Endothelial cell of umbilical vein (primary cell): ENCODE measurements at regions not wholly inside any gene's neighbourhood (a gene's known extent, or its start where the extent isn't known, plus 50 kb on each side); places are given as distances from the start of the nearest gene placed in this dataset.

ENCODE experiments used
- BruUV-seq: library from RNA; stranded (reverse); fragments of 400-500 nt; replicated peaks from 2 replicates; lab custom pipeline; 2021; lab: Mats Ljungman, UMichigan
- CTCF ChIA-PET: fragments of 300-600, 350-600 bp; sonication (Branson Sonifier 250); formaldehyde crosslinking; loops from one replicate; lab custom pipeline; 2021; ENCODE audit warnings: antibody characterized with exemption, inconsistent platforms; lab: Charles Lee
- POLR2A ChIA-PET: fragments of 300-600, 350-600 bp; sonication (Branson Sonifier 250); formaldehyde crosslinking; loops from one replicate; lab custom pipeline; 2021; ENCODE audit warnings: antibody characterized with exemption, inconsistent platforms; lab: Charles Lee
- DNase-seq: peaks from one replicate; pipeline ENCODE4 v3.0.0-alpha.2; 2011; ENCODE audit warnings: low read depth, low spot score
- FAIRE-seq: peaks from 2 replicates; lab custom pipeline; 2011; peaks lifted over from hg19 to GRCh38; lab: Jason Lieb, UNC
- H2AFZ ChIP-seq: 2 replicates; pipeline ENCODE4 v1.6.0; 2012; ENCODE audit warnings: low read depth, low read length, control low read depth, inconsistent platforms
- H3K27ac ChIP-seq: 2 replicates; pipeline ENCODE4 v1.5.1; 2011; ENCODE audit warnings: low read depth, mild to moderate bottlenecking, control low read depth, low read length, moderate library complexity; ENCODE audit not compliant: insufficient read depth
- H3K27me3 ChIP-seq, 2 experiments: 2 replicates each; pipeline versions ENCODE4 v1.6.0 to v1.6.1; 2011; ENCODE audit warnings: low read length in 2 of 2, mixed read lengths in 1 of 2; ENCODE audit not compliant: control insufficient read depth in 2 of 2, insufficient read depth in 2 of 2
- H3K36me3 ChIP-seq, 2 experiments: 2 replicates in 1 of 2; 3 replicates in 1 of 2; pipeline ENCODE4 v1.5.1; 2011; ENCODE audit warnings: low read length in 2 of 2, mild to moderate bottlenecking in 1 of 2, moderate library complexity in 1 of 2; ENCODE audit not compliant: control insufficient read depth in 2 of 2, insufficient read depth in 2 of 2; ENCODE audit errors: extremely low read depth in 1 of 2
- H3K4me1 ChIP-seq: 3 replicates; pipeline ENCODE4 v1.5.1; 2011; ENCODE audit warnings: mild to moderate bottlenecking, low read length; ENCODE audit not compliant: control insufficient read depth, insufficient read depth; ENCODE audit errors: extremely low read depth
- H3K4me2 ChIP-seq: 2 replicates; pipeline ENCODE4 v1.6.1; 2011; ENCODE audit warnings: low read length, control low read depth, mixed read lengths; ENCODE audit not compliant: insufficient read depth
- H3K4me3 ChIP-seq, 3 experiments: fragments of 200-600 bp in 1 of 3; sonication (generic), shearing (Covaris generic) in 1 of 3; replicated peaks in 1 of 3; 2 replicates each; pipeline ENCODE4 v1.5.1; 2011 to 2016; ENCODE audit warnings: control low read depth in 3 of 3, low read length in 3 of 3, mild to moderate bottlenecking in 2 of 3, inconsistent platforms in 1 of 3, low read depth in 1 of 3, moderate library complexity in 1 of 3; ENCODE audit not compliant: insufficient read depth in 1 of 3
- H3K79me2 ChIP-seq: 2 replicates; pipeline ENCODE4 v1.6.0; 2012; ENCODE audit warnings: low read length, inconsistent platforms; ENCODE audit not compliant: control insufficient read depth, insufficient read depth
- H3K9ac ChIP-seq: replicated peaks from 2 replicates; pipeline ENCODE3; 2011; ENCODE audit warnings: low read length, control low read depth; ENCODE audit not compliant: insufficient read depth; ENCODE audit errors: extremely low read depth
- H3K9me1 ChIP-seq: replicated peaks from 3 replicates; pipeline ENCODE4 v1.6.0; 2011; ENCODE audit warnings: mild to moderate bottlenecking, low read length; ENCODE audit not compliant: control insufficient read depth, insufficient read depth; ENCODE audit errors: extremely low read depth
- H3K9me3 ChIP-seq: replicated peaks from 2 replicates; pipeline ENCODE4 v1.5.1; 2012; ENCODE audit warnings: low read length, inconsistent platforms; ENCODE audit not compliant: control insufficient read depth, insufficient read depth
- H4K20me1 ChIP-seq: replicated peaks from 2 replicates; pipeline ENCODE3; 2011; ENCODE audit warnings: mild to moderate bottlenecking, low read length; ENCODE audit not compliant: control insufficient read depth, insufficient read depth; ENCODE audit errors: extremely low read depth
- CTCF ChIP-seq, 2 donors: IDR thresholded peaks; 1 replicate in 1 of 2; 2 replicates in 1 of 2; pipeline ENCODE4 v1.5.1; 2011; ENCODE audit warnings: low read length in 2 of 2, mild to moderate bottlenecking in 2 of 2, moderate library complexity in 2 of 2, control low read depth in 1 of 2, inconsistent platforms in 1 of 2, low read depth in 1 of 2; ENCODE audit not compliant: insufficient read depth in 1 of 2; ENCODE audit errors: extremely low read depth in 1 of 2
- EZH2 ChIP-seq: IDR thresholded peaks from 2 replicates; pipeline ENCODE4 v1.6.1; 2012; ENCODE audit warnings: borderline replicate concordance, low read depth, mild to moderate bottlenecking, moderate library complexity, low read length, inconsistent platforms; ENCODE audit not compliant: severe bottlenecking
- FOS ChIP-seq: IDR thresholded peaks from 2 replicates; pipeline ENCODE4 v1.6.1; 2011; ENCODE audit warnings: mild to moderate bottlenecking, low read length, moderate library complexity, borderline replicate concordance; ENCODE audit not compliant: insufficient read depth
- GATA2 ChIP-seq: IDR thresholded peaks from 2 replicates; pipeline ENCODE4 v1.7.0; 2011; ENCODE audit warnings: low read depth, mild to moderate bottlenecking, moderate library complexity, mixed read lengths, low read length; ENCODE audit not compliant: insufficient read length, insufficient read depth
- JUN ChIP-seq: IDR thresholded peaks from 2 replicates; pipeline ENCODE4 v1.6.1; 2011; ENCODE audit warnings: borderline replicate concordance, low read depth; ENCODE audit not compliant: insufficient read length, insufficient read depth
- MYC ChIP-seq: IDR thresholded peaks from one replicate; pipeline ENCODE4 v1.6.1; 2011; ENCODE audit warnings: mild to moderate bottlenecking, low read depth, low read length
- POLR2A ChIP-seq: IDR thresholded peaks from 2 replicates; pipeline ENCODE4 v1.6.1; 2012; ENCODE audit warnings: low read depth, mild to moderate bottlenecking, control low read depth, low read length
- POLR2AphosphoS5 ChIP-seq: IDR thresholded peaks from 2 replicates; pipeline ENCODE4 v1.6.1; 2012; ENCODE audit warnings: low read depth, mild to moderate bottlenecking, control low read depth, low read length, moderate library complexity; ENCODE audit not compliant: insufficient read depth
- dilution Hi-C: fragments of 300-500 bp; cut with MboI; formaldehyde crosslinking; loops from one replicate; pipeline ENCODE4 v1.15.0; 2019; ENCODE audit warnings: low sequenced_read_pairs; ENCODE audit not compliant: extremely low pct_ligation_motif_present
- intact Hi-C: fragments of 100-400 bp; cut with micrococcal nuclease; formaldehyde crosslinking; loops from one replicate; pipeline ENCODE4 v1.10.0; 2022
- TF ChIP-seq, protein P1 (sequence below): IDR thresholded peaks from 2 replicates; pipeline ENCODE4 v1.6.1; 2011; ENCODE audit not compliant: insufficient read depth, insufficient read length

DNA sequence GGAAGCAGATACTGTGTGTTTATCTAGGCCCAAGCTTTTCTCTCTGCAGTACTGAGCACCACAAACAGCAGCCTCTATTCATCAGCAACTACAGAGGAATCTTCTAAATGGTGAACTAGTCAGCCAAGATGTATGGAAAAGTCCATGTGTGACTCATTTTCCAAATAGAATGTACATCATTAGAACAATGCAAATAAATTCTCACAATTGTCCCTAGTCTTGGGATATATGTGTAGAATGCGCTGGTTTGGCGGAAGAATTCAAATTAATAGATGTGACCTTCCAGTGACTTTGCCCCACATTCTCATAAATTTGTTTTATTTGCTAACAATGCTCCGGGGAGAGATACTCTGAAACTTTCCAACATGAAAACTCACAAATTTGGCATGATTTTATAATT is 436.2 kb downstream of the CBLN4 start:
- ChIA-PET POLR2A (no interaction called here), CTCF (no interaction called here)
- TF ChIP-seq CTCF (IDR thresholded peaks at IDR 0.05; ENCODE audit: extremely low read depth in 1 of 2, insufficient read depth in 1 of 2, low read depth in 1 of 2, low read length in 2 of 2) = no peak
- TF ChIP-seq POLR2A = no peak
- no peak for TF ChIP-seq MYC
- no peak for TF ChIP-seq JUN
- no peak for TF ChIP-seq POLR2AphosphoS5
- no peaks in the 10 kb centered on the region for H3K36me3 ChIP-seq
- no peaks in the 10 kb centered on the region for H3K9me1 ChIP-seq
- H3K9me3 ChIP-seq = peaks cover 8% of the 10 kb centered on the region
- FAIRE-seq (no peak), DNase-seq (no peak)
- no peak overlapping the region for H3K4me3 ChIP-seq
- no peak overlapping the region for H2AFZ ChIP-seq
- H3K4me1 ChIP-seq = no peaks in the 10 kb centered on the region
- no peak overlapping the region for H3K4me2 ChIP-seq
- H3K9ac ChIP-seq = no peak overlapping the region
- BruUV-seq = no TSS peak
- intact Hi-C loops (no loop called here), dilution Hi-C loops (no loop called here)
- no peaks in the 10 kb centered on the region for H3K27me3 ChIP-seq
- H3K79me2 ChIP-seq = no peaks in the 10 kb centered on the region
- no peak overlapping the region for H3K27ac ChIP-seq
- H4K20me1 ChIP-seq = no peaks in the 10 kb centered on the region

DNA sequence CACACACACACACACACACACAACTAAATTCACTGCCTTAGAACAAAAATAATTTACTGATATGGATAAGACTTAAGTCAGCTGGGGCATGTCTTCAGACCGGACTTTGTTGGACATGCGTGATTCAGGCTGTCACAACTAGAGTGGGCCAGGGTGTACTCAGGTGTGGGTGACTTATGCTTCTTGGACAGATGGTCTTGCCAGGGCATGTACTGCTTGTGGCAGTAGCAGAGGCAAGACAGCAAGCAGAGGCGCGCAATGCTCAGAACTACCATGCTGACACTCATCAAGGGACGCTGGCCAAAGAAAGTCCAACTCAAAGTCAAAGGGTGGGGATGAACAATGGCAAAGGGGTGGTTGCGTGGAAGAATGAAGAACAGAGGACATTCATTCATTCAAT is 437.5 kb downstream of the CBLN4 start:
- Histone ChIP-seq H3K4me3 (no peak overlapping the region), H3K79me2 (no peaks in the 10 kb centered on the region), H2AFZ (no peak overlapping the region), H4K20me1 (no peaks in the 10 kb centered on the region), H3K27me3 (no peaks in the 10 kb centered on the region), H3K9me3 (peaks cover 8% of the 10 kb centered on the region), H3K4me2 (no peak overlapping the region), H3K9me1 (no peaks in the 10 kb centered on the region), H3K9ac (no peak overlapping the region), H3K27ac (no peak overlapping the region), H3K4me1 (no peaks in the 10 kb centered on the region), H3K36me3 (no peaks in the 10 kb centered on the region)
- DNase-seq (no peak), FAIRE-seq (no peak)
- intact Hi-C loops (no loop called here), dilution Hi-C loops (no loop called here)
- CTCF ChIA-PET = no interaction called here
- TF ChIP-seq MYC = no peak
- TF ChIP-seq, protein P1, sequence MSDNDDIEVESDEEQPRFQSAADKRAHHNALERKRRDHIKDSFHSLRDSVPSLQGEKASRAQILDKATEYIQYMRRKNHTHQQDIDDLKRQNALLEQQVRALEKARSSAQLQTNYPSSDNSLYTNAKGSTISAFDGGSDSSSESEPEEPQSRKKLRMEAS = no peak
- no peak for TF ChIP-seq POLR2AphosphoS5
- no peak for TF ChIP-seq POLR2A
- TF ChIP-seq CTCF (IDR thresholded peaks at IDR 0.05; ENCODE audit: extremely low read depth in 1 of 2, insufficient read depth in 1 of 2, low read depth in 1 of 2, low read length in 2 of 2) = no peak
- no peak for TF ChIP-seq JUN
- no peak for TF ChIP-seq GATA2
- no peak for TF ChIP-seq FOS
- TF ChIP-seq EZH2 = no peak
- POLR2A ChIA-PET = no interaction called here
- BruUV-seq = no TSS peak
